Smooth muscle cell (in vitro differentiated cells): ENCODE measurements at regions not wholly inside any gene's neighbourhood (a gene's known extent, or its start where the extent isn't known, plus 50 kb on each side); places are given as distances from the start of the nearest gene placed in this dataset.

Experiments used
- DNase-seq: peaks from one replicate; lab custom pipeline; 2025; ENCODE audit not compliant: unreplicated experiment; lab: John Stamatoyannopoulos, UW
- H2AFZ ChIP-seq: fragments of 200-600 bp; sonication (generic); 2 replicates; pipeline ENCODE4 v1.6.0; 2016; ENCODE audit warnings: antibody characterized with exemption, low read depth, mild to moderate bottlenecking
- H3F3A ChIP-seq: fragments of 200-600 bp; sonication (generic); 2 replicates; pipeline ENCODE4 v1.6.0; 2017; ENCODE audit warnings: antibody characterized with exemption, low read depth
- H3K27ac ChIP-seq: fragments of 200-600 bp; sonication (generic); 2 replicates; pipeline ENCODE4 v1.5.1; 2016; ENCODE audit warnings: low read depth, mild to moderate bottlenecking
- H3K27me3 ChIP-seq: fragments of 200-600 bp; sonication (generic); 2 replicates; pipeline ENCODE4 v1.6.1; 2016; ENCODE audit warnings: low read depth, mild to moderate bottlenecking
- H3K36me3 ChIP-seq: fragments of 200-600 bp; sonication (generic); 2 replicates; pipeline ENCODE4 v1.5.1; 2016; ENCODE audit warnings: low read depth
- H3K4me1 ChIP-seq: fragments of 200-600 bp; sonication (generic); 2 replicates; pipeline ENCODE4 v1.5.1; 2016; ENCODE audit warnings: low read depth
- H3K4me2 ChIP-seq: fragments of 200-600 bp; sonication (generic); 2 replicates; pipeline ENCODE4 v1.6.0; 2016; ENCODE audit warnings: mild to moderate bottlenecking
- H3K4me3 ChIP-seq: fragments of 200-600 bp; sonication (generic); 2 replicates; pipeline ENCODE4 v1.5.1; 2016; ENCODE audit warnings: mild to moderate bottlenecking
- H3K79me2 ChIP-seq: fragments of 200-600 bp; sonication (generic); 2 replicates; pipeline ENCODE4 v1.6.0; 2016; ENCODE audit warnings: low read depth, mild to moderate bottlenecking
- H3K9ac ChIP-seq: fragments of 200-600 bp; sonication (generic); 2 replicates; pipeline ENCODE4 v1.6.0; 2016; ENCODE audit warnings: low read depth
- H3K9me3 ChIP-seq: fragments of 200-600 bp; sonication (generic); replicated peaks from 2 replicates; pipeline ENCODE4 v1.5.1; 2016; ENCODE audit warnings: low read depth
- H4K20me1 ChIP-seq: fragments of 200-600 bp; sonication (generic); 2 replicates; pipeline ENCODE4 v1.6.0; 2016; ENCODE audit warnings: low read depth
- CTCF ChIP-seq: fragments of 200-600 bp; sonication (generic); IDR thresholded peaks from 2 replicates; pipeline ENCODE4 v1.5.1; 2017; ENCODE audit warnings: borderline replicate concordance, mild to moderate bottlenecking, antibody characterized with exemption; ENCODE audit not compliant: insufficient read depth, poor library complexity, severe bottlenecking
- WGBS: methylation state at CpG from one replicate; pipeline ENCODE4 v1.1.7; 2016; ENCODE audit warnings: low lambda C conversion rate; 5-methylcytosine and 5-hydroxymethylcytosine counted together

- no peak overlapping the region for H3K4me3 ChIP-seq
- 93% methylated on average over 2 of the region's 2 CpGs for WGBS
Observed at GRCh38 chr20:41678799-41679198, 60.6 kb upstream of the CHD6 start.

GRCh38 chr20:41672282-41672681 is 54.1 kb upstream of the CHD6 start:
- Histone ChIP-seq H3K4me2 (no peak overlapping the region), H2AFZ (no peak overlapping the region), H3K4me3 (no peak overlapping the region), H3K36me3 (no peaks in the 10 kb centered on the region), H3K9ac (no peak overlapping the region), H3K27me3 (peaks cover 17% of the 10 kb centered on the region), H3K4me1 (peaks cover 6% of the 10 kb centered on the region), H3K79me2 (no peaks in the 10 kb centered on the region), H3K9me3 (no peaks in the 10 kb centered on the region), H3F3A (no peaks in the 10 kb centered on the region), H4K20me1 (no peaks in the 10 kb centered on the region), H3K27ac (no peak overlapping the region)
- DNase-seq, result no peak
- TF ChIP-seq CTCF, result no peak
- 98% methylated on average over 3 of the region's 3 CpGs for WGBS

More at GRCh38 chr20:41678799-41679198, 60.6 kb upstream of the CHD6 start:
- H3K36me3 ChIP-seq, result no peaks in the 10 kb centered on the region
- H3K27me3 ChIP-seq, result peaks cover 17% of the 10 kb centered on the region
- no peak overlapping the region for H3K27ac ChIP-seq
- no peaks in the 10 kb centered on the region for H3F3A ChIP-seq
- H3K9ac ChIP-seq, result no peak overlapping the region
- TF ChIP-seq CTCF, result no peak
- H2AFZ ChIP-seq, result no peak overlapping the region
- no peaks in the 10 kb centered on the region for H3K9me3 ChIP-seq
- no peak overlapping the region for H3K4me2 ChIP-seq
- no peak for DNase-seq
- no peaks in the 10 kb centered on the region for H3K79me2 ChIP-seq
- no peaks in the 10 kb centered on the region for H3K4me1 ChIP-seq
- no peaks in the 10 kb centered on the region for H4K20me1 ChIP-seq

- H3K27me3 ChIP-seq, result peaks cover 10% of the 10 kb centered on the region
- H3K4me3 ChIP-seq, result no peak overlapping the region
- H3K27ac ChIP-seq, result no peak overlapping the region
- peaks cover 6% of the 10 kb centered on the region for H3K4me1 ChIP-seq
- H3K36me3 ChIP-seq, result no peaks in the 10 kb centered on the region
- H3K9me3 ChIP-seq, result no peaks in the 10 kb centered on the region
- no peak overlapping the region for H3K9ac ChIP-seq
- TF ChIP-seq CTCF, result no peak
- H3K4me2 ChIP-seq, result no peak overlapping the region
- H2AFZ ChIP-seq, result no peak overlapping the region
- H3K79me2 ChIP-seq, result no peaks in the 10 kb centered on the region
- no peaks in the 10 kb centered on the region for H3F3A ChIP-seq
- no peaks in the 10 kb centered on the region for H4K20me1 ChIP-seq
- DNase-seq, result no peak
- 88% methylated on average over 6 of the region's 6 CpGs for WGBS
Observed at GRCh38 chr20:41671143-41671542, 53.0 kb upstream of the CHD6 start.

- Histone ChIP-seq H4K20me1 (no peaks in the 10 kb centered on the region), H3K9ac (no peak overlapping the region), H3K36me3 (no peaks in the 10 kb centered on the region), H3K4me2 (no peak overlapping the region), H3K27ac (no peak overlapping the region), H3K27me3 (peaks cover 6% of the 10 kb centered on the region), H3K79me2 (no peaks in the 10 kb centered on the region), H3F3A (no peaks in the 10 kb centered on the region), H3K9me3 (no peaks in the 10 kb centered on the region), H3K4me1 (peaks cover 6% of the 10 kb centered on the region), H3K4me3 (no peak overlapping the region), H2AFZ (no peak overlapping the region)
- DNase-seq, result no peak
- 74% methylated on average over 6 of the region's 6 CpGs for WGBS
- TF ChIP-seq CTCF, result no peak
Observed at GRCh38 chr20:41670631-41671030, 52.5 kb upstream of the CHD6 start.
